ENCODE measurements at regions not wholly inside any gene's neighbourhood (a gene's known extent, or its start where the extent isn't known, plus 50 kb on each side); places are given as distances from the start of the nearest gene placed in this dataset.
"Not testable (repeated sequence)": the region's sequence is repeated elsewhere in the genome, so short reads cannot be mapped to it uniquely, and the experiment has no call there.

DNA sequence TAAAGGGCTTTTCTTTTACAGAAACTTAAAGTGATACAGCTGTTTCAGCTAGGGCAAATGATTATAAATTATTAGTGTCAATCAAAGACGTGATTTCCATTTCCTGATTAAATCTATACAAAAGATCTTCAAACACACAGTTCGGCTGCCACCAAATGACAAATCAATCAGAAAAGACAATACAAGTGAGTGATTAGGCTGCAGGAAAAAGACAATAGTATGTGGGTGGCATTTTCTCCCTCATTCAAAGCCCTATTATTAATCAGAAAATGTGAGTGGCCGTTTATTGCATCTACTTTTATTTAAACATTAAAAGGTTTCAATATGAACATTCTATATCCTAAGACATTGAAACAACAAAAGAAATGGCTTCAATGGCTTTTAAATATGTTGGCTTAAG lies 895.6 kb upstream of the ROBO1 start:
- DNase-seq (ENCODE audit: low spot score) = no peak
- no peak for FAIRE-seq

DNA sequence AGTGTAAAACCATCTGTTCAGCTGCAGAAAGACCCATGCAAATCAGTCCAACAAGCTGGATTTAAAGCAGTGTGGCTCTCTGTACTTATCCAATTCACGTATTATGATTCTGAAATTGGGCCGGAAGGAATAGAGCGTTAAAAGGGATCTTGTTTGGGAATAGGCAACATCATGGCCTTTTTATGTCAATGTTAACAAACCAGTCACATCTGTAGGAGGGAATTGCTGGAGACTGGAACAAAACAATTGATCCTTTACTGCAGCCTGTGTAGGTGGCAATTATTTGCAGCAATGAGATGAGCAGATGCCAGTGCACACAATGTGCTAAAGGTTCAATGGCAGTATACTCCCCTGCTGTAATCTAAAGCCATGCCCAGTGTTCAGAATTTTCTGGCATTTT lies 887.4 kb upstream of the ROBO1 start:
- DNase-seq (ENCODE audit: low spot score) (no peak), FAIRE-seq (no peak)

DNA sequence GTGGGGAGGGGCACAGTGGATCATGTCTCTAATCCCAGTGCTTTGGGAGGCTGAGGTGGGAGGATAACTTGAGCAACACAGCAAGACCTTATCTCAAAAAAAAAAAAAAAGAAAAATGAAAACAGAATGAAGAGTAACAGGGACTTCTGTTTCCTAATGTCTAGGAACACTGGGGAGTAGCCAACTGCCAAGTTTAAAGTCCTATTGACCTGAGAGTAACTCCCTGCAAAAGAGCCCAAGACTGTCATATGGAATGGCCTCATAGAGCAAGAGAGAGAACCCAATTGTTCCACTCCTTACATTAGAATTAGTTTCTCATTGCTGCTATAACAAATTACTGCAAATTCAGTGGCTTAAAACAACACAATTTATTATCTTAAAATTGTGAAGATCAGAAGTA lies 881.4 kb upstream of the ROBO1 start:
- no peak for DNase-seq (ENCODE audit: low spot score)
- FAIRE-seq = no peak

DNA sequence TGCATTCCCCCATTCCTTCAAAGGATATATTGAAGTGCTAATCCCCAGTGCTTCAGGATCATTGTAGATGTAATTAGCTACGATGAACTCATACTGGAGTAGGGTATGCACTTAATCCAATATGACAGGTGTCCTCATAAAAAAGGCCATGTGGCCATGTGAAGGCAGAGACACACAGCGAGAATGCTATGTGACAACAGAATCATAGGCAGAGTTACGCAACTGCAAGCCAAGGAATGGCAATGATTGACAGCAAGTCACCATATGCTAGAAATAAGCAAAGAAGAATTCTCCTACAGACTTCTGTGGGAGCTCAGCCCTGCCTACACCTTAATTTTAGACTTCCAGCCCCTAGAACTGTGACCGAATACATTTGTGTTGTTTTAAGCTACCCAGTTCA lies 875.6 kb upstream of the ROBO1 start:
- DNase-seq (ENCODE audit: low spot score) = no peak
- no peak for FAIRE-seq

DNA sequence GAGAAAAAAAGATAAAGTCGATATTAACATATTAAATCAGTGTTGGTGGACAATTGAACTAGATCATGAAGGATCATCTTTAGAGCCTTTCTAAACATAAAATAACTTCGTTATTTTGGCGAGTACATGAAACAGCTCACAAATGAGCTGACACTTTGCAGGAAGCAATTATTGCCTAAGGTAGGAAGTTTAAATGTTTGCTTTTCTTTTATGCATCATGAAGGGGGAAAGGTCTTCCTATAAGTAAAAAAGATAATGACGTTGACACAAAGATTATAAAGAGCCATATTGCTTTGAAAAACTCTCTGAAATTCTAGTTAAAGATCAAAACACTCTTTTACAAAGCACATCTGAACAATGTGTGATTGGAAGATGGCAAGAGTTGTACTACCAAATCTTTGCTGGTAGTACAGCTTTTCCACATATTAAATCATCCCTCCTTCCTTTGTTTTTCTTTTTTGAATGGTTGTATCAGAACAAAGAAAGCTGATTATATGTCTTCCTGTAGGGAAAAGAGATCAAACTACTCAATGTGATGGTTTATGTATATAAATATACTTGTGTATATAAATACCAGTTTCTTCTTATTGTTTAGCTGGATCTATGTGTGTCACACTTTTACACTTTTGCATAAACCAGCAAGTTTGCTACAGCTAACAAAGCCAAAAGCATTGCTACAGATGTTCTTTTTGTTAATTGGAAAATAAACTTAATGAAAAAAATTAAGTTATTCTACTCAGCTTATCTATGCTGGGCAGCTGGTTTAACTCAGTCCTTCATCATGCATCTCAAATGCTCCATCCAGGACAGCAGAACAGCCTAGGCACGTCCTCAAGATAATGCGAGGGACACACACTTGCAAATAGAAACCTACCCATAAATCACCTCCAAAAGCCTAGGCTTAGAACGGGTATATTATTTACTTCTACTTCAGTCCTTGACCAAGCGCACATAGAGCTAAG lies 850.8 kb upstream of the ROBO1 start:
- FAIRE-seq = no peak
- no peak for DNase-seq (ENCODE audit: low spot score)

GRCh38 chr3:80612366-80612765 lies 844.6 kb upstream of the ROBO1 start:
- FAIRE-seq = no peak
- no peak for DNase-seq (ENCODE audit: low spot score)

- FAIRE-seq; DNase-seq (ENCODE audit: low spot score): not testable (repeated sequence)
Observed at GRCh38 chr3:80608072-80608471, 840.3 kb upstream of the ROBO1 start.

DNA sequence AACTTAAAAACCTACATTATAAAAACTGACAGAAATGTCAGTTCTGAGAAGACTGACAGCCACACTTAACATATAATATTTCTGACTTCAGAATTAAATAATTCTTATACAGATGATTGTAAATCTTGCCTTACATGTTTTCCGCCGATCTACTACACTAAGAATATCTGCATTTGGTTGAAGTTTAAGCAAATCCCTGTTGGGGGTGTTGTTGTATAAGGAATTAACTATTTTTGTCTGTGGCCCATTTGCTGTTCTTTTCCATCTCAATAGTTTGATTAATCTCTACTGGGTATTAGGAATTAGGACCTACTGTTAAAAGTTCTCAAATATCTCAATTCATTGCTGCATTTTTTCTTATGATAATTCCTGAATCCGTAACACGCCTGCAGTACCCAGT lies 838.3 kb upstream of the ROBO1 start:
- DNase-seq (ENCODE audit: low spot score) = no peak
- no peak for FAIRE-seq

GRCh38 chr3:80601479-80601878 lies 833.7 kb upstream of the ROBO1 start:
- FAIRE-seq (no peak), DNase-seq (ENCODE audit: low spot score) (no peak)

DNA sequence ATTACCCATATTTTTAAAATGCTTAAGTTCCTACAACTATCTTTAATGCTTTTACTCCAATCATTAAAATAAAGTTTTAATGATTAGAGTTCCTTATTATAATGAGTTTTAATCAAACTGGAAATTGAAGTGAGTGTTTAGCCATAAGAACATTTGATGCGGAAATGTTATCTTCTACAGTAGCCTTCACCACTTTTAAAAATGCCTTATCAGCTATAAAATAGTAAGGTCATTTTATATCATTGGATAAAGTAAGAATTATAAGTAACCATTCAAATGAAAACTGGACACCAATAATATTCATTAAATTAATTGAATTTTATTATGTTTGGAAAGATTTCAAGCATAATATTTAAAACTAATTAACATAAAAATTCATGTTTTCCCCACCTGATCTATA lies 825.0 kb upstream of the ROBO1 start:
- DNase-seq (ENCODE audit: low spot score) = no peak
- no peak for FAIRE-seq

DNA sequence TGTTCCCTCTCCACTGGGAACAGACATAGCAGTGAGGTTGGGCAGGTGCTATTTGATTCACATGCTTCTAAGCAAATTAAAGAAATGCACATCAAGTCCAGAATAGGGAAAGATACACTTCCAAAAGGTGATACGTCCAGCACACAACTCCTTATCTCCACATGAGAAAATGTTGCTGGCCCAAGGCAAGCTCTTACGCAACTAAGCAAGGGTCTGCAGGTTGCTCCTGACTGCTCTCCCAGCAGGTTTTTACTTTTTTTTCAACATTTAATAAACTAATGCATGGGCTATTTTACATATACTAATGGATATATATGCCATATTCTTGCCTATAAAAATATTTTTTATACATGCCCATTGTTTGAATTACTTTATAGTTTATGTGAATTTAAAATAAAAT lies 818.5 kb upstream of the ROBO1 start:
- no peak for DNase-seq (ENCODE audit: low spot score)
- FAIRE-seq = no peak

DNA sequence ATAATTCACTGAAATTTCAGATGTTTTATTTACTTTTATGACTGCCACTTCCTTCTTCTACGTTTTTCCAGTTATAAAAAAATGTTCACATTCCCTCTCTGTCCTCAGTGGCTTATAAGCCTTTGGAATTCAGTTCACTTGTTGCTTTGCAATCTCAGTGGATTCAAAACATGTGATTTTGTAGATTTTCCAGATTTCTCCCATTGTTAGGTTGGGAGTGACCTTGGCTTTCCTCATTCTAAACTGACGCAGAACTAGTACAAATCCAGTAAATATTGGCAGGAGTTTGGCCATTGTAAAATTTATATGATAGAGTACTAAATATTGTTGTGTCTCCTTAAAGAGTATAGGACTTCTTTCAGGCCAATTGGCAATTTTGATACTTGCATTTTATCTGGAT lies 812.3 kb upstream of the ROBO1 start:
- FAIRE-seq = no peak
- DNase-seq (ENCODE audit: low spot score) = no peak

DNA sequence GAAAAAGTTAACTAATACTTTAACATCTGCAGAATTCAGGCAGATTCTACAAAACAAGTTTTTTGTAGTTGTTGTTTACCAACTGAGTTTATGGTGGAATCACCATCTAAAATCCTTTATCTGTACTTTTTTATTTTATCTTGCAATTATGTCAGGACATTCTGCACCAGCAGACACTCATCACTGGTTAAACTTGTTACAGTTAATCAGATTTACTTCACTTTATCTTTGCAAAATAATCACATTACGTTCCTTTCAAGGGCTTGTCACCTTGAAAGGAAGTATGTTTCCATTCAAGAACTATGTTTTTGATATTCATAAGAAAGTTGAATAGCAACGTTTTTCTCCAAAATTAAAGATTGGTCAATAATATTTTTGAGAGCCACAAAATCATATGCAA lies 796.6 kb upstream of the ROBO1 start:
- no peak for FAIRE-seq
- DNase-seq (ENCODE audit: low spot score) = no peak

DNA sequence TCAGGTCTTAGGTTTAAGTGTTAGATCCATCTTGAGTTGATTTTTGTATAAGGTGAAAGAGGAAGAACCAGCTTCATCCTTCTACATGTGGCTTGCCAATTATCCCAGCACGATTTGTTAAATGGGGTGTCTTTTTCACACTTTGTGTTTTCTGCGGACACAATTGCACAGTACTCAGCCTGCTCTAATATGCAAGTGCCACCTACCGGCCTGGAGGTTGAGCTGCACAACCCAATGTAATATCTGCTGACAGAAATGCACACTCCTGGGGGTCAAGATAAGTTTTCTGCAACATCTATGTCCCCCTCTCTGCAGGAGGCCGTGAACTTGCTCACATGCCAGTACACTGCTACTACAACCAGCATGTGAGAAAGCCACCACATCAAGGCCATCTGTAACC lies 791.9 kb upstream of the ROBO1 start:
- FAIRE-seq = no peak

GRCh38 chr3:80556763-80557162 lies 789.0 kb upstream of the ROBO1 start:
- DNase-seq (ENCODE audit: low spot score) (no peak), FAIRE-seq (no peak)

More for the DNA sequence above, 791.9 kb upstream of the ROBO1 start:
- DNase-seq (ENCODE audit: low spot score) = no peak

- DNase-seq (ENCODE audit: low spot score) (no peak), FAIRE-seq (no peak)
Observed at GRCh38 chr3:80554304-80554703, 786.5 kb upstream of the ROBO1 start.

DNA sequence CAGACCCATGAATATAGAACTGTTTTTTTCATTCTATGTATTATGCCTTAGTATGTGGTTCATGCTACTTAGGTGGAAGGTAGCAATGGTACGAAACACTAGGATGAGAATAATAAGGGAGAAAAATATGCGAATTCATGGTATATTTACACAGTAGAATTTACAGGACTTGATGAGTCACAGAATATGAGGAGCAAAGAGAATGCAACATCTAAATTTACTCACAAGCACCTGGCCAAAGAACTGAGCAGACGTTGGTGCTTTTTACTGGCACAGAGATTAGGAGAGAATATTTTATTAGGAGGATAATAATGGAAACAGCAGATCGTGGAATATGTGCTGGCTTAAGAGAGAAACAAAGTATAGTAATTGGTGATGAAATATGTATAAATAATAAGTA lies 785.4 kb upstream of the ROBO1 start:
- DNase-seq (ENCODE audit: low spot score) = peak; percentile 11
- FAIRE-seq = no peak

DNA sequence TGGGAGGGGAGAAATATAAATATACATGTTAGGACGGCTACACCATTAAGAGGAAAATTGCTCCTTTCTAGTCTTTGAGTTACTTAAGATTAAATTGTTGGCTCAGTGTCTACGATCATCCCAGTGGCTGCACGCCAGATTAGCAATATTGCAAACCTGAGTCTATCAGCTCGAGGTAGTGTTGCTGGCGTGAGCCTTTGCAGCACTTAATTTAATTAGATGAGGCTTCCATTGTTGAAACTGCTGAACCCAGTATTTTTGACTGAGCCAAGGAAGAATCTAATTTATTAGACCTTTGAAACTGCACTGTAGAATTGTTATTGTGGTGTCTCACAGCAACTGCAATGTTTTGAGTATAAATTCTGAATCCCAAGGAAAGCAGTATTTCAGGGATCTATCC lies 782.4 kb upstream of the ROBO1 start:
- FAIRE-seq (no peak), DNase-seq (ENCODE audit: low spot score) (peak; percentile 4)

GRCh38 chr3:80549173-80549572 lies 781.4 kb upstream of the ROBO1 start:
- FAIRE-seq = no peak
- peak; percentile 6 for DNase-seq (ENCODE audit: low spot score)

GRCh38 chr3:80543154-80543553 lies 775.4 kb upstream of the ROBO1 start:
- no peak for FAIRE-seq
- no peak for DNase-seq (ENCODE audit: low spot score)

- DNase-seq (ENCODE audit: low spot score) = no peak
Observed at GRCh38 chr3:80542456-80542855, 774.7 kb upstream of the ROBO1 start.

GRCh38 chr3:80537680-80538079 lies 769.9 kb upstream of the ROBO1 start:
- DNase-seq (ENCODE audit: low spot score) = no peak
- FAIRE-seq = no peak

More at GRCh38 chr3:80542456-80542855, 774.7 kb upstream of the ROBO1 start:
- no peak for FAIRE-seq

GRCh38 chr3:80535286-80535685 lies 767.5 kb upstream of the ROBO1 start:
- DNase-seq (ENCODE audit: low spot score) (no peak), FAIRE-seq (no peak)

All from urothelium cell line (cell line).